Motor neuron (in vitro differentiated cells): ENCODE measurements at regions not wholly inside any gene's neighbourhood (a gene's known extent, or its start where the extent isn't known, plus 50 kb on each side); places are given as distances from the start of the nearest gene placed in this dataset.
A peak's percentile ranks its signal among the peaks of the same experiment; 100 is the strongest.

Experiments used
- ATAC-seq, 8 experiments: fragments of 200-7000 bp; cut with Tn5 transposase; replicated peaks in 6 of 8; 2 replicates each; pipeline ENCODE4 v1.8.0; 2021; ENCODE audit warnings: mild to moderate bottlenecking in 8 of 8, moderate library complexity in 8 of 8
- H3K27ac ChIP-seq, 2 donors: fragments of 250-450 bp; sonication (Bioruptor Pico); 2 replicates each; pipeline ENCODE4 v1.9.0; 2021; ENCODE audit warnings: antibody characterized with exemption in 2 of 2, mild to moderate bottlenecking in 2 of 2, moderate library complexity in 1 of 2
- H3K4me1 ChIP-seq, 2 donors: fragments of 250-450 bp; sonication (Bioruptor Pico); replicated peaks in 1 of 2; 2 replicates each; pipeline ENCODE4 v1.6.1; 2021; ENCODE audit warnings: antibody characterized with exemption in 2 of 2, mild to moderate bottlenecking in 2 of 2, moderate library complexity in 1 of 2
- H3K4me3 ChIP-seq, 5 donors: fragments of 250-450 bp; sonication (Bioruptor Pico); 2 replicates each; pipeline ENCODE4 v1.9.0; 2021; ENCODE audit warnings: antibody characterized with exemption in 5 of 5, mild to moderate bottlenecking in 5 of 5, moderate library complexity in 4 of 5
- WGBS, 10 experiments: fragments of 450-650 bp; shearing (Covaris generic); methylation state at CpG; one replicate each; pipeline ENCODE4 v1.0.0; 2022; 5-methylcytosine and 5-hydroxymethylcytosine counted together
- in situ Hi-C, 9 experiments: fragments of 400-800 bp; cut with MboI; loops; one replicate each; pipeline ENCODE4 v1.15.0; 2021; ENCODE audit warnings: low sequenced_read_pairs in 9 of 9, low pct_unique_long_range_greater_than_20kb in 2 of 9; ENCODE audit not compliant: unreplicated experiment in 9 of 9

DNA sequence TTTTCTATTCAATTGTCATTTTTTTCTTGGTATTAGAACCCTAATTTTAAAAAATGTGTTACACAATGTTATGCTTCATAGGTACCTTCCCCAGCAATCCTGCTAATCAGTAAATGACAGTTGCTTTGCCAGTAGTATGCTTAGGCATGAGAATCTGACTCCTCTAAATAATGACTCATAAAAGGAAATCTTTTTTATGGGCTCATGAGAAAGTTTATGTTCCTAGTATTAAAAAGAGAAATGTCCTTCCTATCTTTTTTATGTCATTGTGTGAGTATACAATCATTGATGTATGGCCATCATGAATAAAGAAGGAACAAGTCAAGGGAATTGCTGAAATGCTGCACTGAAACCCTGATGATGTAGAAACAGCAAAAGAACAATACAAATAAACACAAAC is 1237.7 kb upstream of the PCDH20 start:
- H3K27ac ChIP-seq: no peak overlapping the region
- ATAC-seq: no peak
- in situ Hi-C loops: no loop called here
- no peaks in the 10 kb centered on the region for H3K4me1 ChIP-seq
- no peak overlapping the region for H3K4me3 ChIP-seq

DNA sequence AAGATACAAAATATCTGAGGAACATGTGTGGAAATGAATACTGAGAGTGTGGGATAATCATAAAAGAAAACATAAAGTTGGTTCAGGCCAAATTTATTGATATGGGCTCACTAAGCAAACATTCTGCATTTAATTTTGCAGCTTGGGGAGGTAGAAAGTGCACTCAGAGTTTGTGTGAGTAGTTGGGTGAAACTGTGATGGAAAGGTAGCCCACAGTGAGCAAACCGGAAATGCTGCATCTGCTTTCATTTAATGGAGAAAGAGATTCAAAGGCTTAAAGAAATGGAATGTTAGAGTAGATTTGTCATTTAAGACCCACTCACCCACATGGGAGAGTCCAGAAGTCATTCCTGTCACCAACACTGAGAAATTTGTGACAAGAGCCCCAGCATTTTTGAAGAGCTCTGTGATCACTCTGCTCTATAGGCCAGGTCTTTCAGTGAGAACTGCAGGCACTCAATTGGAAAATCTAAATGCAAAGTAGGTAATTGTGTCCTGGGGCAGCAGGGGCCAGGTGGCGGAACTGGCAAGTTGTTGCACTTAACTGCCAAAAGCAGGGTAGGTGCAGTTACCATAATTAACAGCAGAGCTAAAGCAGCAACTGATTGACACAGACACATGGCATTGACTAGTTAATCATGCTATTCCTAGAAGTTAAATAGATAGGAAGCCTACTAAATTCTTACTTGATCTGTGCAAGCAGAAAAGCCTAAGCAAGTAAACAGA is 1228.3 kb upstream of the PCDH20 start:
- no peak overlapping the region for H3K4me3 ChIP-seq
- 24 to 100% (median 90%) methylated on average over 1 to 2 of the region's 2 CpGs; no CpG with 5 or more reads in 4 of the 10 experiments for WGBS, 10 experiments
- no peak for ATAC-seq
- H3K27ac ChIP-seq: no peak overlapping the region
- in situ Hi-C loops: no loop called here
- H3K4me1 ChIP-seq: no peaks in the 10 kb centered on the region

DNA sequence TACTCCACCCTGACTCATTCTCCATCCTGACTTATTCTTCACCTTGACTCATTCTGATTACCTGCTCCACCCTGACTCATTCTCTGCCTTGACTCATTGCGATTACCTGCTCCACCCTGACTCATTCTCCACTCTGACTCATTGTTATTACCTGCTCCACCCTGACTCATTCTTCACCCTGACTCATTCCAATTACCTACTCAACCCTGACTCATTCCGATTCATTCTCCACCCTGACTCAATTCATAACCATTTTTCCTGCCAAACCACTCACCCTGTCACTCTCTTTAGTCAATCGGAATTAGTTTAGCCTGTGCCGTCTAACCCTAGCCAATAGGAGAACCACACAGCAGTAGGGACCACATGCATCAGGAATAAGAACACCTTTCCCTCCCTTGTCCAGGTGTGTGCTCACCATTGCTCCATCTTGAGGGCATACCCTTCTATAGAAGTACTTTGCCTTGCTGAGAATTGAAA is 1227.4 kb upstream of the PCDH20 start:
- ATAC-seq: peak in 7 of 8 experiments; percentile 57 to 99 (median 76)
- H3K27ac ChIP-seq: no peak overlapping the region

DNA sequence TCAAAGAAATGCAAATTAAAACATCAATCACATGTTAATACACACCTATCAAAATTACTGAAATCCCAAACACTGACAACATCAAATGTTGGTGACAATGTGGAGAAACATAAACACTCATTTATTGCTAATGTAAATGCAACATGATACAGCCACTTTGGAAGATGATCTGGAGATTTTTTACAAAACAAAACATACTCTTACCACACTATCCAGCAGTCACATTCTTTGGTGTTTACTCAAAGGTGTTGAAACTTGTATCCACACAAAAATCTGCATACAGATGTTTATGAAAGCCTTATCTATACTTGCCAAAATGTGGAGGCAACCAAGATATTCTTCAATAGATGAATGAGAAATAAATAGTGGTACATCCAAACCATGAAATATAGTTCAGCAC is 1219.5 kb upstream of the PCDH20 start:
- no peak overlapping the region for H3K27ac ChIP-seq
- ATAC-seq: no peak
- in situ Hi-C loops: no loop called here
- no peak overlapping the region for H3K4me3 ChIP-seq
- no peaks in the 10 kb centered on the region for H3K4me1 ChIP-seq

More for the DNA sequence above, 1227.4 kb upstream of the PCDH20 start:
- in situ Hi-C loops: no loop called here
- no peak overlapping the region for H3K4me3 ChIP-seq
- H3K4me1 ChIP-seq: no peaks in the 10 kb centered on the region
- 0 to 100% (median 87%) methylated on average over 1 to 4 of the region's 4 CpGs; no CpG with 5 or more reads in 1 of the 10 experiments for WGBS, 10 experiments

DNA sequence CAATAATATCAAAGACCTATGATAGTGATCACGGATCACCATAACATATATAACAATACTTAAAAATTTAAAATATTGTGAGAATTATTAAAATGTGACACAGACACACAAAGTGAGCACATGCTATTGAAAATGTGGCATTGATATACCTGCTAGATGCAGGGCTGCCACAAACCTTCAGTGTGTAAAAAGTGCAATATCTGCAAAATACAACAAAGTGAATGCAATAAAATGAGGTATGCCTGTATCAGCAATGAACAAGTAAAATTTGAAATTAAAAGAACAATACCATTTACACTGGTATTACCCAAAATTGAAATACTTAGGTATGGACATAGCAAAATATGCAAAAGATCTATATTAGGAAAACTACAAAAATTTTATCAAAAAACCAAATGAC is 1217.8 kb upstream of the PCDH20 start:
- no peak for ATAC-seq
- no peaks in the 10 kb centered on the region for H3K4me1 ChIP-seq
- in situ Hi-C loops: no loop called here
- 0 to 100% (median 89%) methylated on average over 1 of the region's 1 CpG; no CpG with 5 or more reads in 2 of the 10 experiments for WGBS, 10 experiments
- H3K4me3 ChIP-seq: no peak overlapping the region
- H3K27ac ChIP-seq: no peak overlapping the region

DNA sequence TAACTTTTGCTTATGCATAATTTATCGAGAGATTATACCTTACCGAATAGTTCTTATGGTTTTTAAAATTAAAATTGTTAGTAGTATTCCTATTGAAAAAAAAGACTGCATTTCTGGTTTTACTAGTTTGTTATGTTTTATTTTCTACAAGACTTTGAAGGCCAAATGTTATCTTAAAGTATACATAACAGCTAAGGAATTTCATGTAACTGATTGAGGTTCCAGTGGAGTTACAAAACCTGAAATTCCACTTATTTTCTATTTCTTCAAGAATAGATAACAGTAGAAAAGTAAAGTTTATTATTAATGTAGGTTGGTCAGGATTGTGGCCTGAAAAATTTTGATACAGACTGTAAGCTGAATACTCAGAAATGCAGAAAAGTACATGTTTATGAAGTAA is 1216.0 kb upstream of the PCDH20 start:
- WGBS, 10 experiments: 21 to 100% (median 89%) methylated on average over 2 of the region's 2 CpGs; no CpG with 5 or more reads in 1 of the 10 experiments
- in situ Hi-C loops: no loop called here
- Histone ChIP-seq H3K4me3 (no peak overlapping the region), H3K4me1 (no peaks in the 10 kb centered on the region), H3K27ac (no peak overlapping the region)
- no peak for ATAC-seq

DNA sequence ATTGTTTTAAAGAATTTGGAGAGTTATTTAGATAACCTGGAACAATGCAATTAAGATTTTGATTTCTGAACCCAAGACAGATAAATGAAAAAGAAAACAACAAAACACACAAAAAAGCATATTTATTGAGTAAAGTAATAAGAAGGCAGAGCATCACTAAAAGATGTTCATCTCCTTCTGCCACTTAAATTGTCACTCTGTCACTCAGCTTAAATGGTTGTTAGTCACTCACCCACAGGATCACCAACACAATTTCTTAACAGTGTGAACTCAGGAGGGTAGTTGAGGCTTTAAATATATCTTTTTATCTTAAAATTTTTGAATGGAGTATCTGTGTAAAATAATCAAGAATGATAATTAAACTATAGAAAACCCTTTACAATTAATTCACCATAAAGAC is 1215.5 kb upstream of the PCDH20 start:
- no peak overlapping the region for H3K27ac ChIP-seq
- no peak overlapping the region for H3K4me3 ChIP-seq
- ATAC-seq: no peak
- H3K4me1 ChIP-seq: no peaks in the 10 kb centered on the region
- in situ Hi-C loops: no loop called here

DNA sequence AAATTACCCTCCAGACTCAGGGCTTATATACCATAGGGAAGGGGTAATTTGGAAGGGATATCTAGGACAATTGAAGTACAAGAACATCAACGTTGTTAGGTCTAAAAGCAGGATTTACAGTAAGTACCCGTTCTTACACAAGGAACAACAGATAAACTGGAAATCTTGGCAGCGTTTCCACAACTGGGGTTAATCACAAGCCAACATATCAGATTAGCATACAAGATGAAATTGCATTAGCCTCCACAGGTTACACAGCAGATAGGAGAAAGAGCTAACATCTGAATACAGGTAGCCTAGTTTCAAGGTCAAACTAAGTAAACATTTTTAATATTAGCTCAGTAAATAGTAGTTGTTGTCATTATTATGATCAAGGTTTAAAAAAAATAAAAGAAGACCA is 1214.0 kb upstream of the PCDH20 start:
- WGBS, 10 experiments: 4 to 92% (median 80%) methylated on average over 1 to 3 of the region's 3 CpGs
- ATAC-seq: no peak
- in situ Hi-C loops: no loop called here
- H3K4me1 ChIP-seq: no peaks in the 10 kb centered on the region
- H3K27ac ChIP-seq: no peak overlapping the region
- no peak overlapping the region for H3K4me3 ChIP-seq

DNA sequence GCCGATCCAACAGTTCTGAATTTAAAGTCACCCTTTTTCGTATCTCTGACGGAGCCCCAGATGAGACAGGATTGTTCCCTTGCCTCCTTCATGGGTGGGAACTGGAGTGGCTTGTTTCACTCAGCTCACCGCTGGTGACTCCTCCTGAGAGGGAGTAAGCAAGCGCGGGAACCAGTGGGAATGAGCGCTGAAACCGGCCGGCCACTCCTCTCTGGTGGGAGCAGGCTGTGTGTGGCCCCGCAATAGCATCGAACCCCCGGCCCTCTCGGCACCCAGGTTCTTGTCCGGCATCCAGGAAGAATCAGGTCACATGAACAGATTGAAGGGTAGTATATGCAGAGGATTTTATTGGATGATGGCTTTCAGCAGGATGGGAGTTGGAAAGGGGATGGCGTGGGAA is 1211.6 kb upstream of the PCDH20 start:
- in situ Hi-C loops: no loop called here
- no peak overlapping the region for H3K4me3 ChIP-seq
- H3K4me1 ChIP-seq: no peaks in the 10 kb centered on the region
- no peak for ATAC-seq
- WGBS, 10 experiments: 40 to 100% (median 88%) methylated on average over 1 to 8 of the region's 15 CpGs; no CpG with 5 or more reads in 4 of the 10 experiments
- H3K27ac ChIP-seq: no peak overlapping the region

DNA sequence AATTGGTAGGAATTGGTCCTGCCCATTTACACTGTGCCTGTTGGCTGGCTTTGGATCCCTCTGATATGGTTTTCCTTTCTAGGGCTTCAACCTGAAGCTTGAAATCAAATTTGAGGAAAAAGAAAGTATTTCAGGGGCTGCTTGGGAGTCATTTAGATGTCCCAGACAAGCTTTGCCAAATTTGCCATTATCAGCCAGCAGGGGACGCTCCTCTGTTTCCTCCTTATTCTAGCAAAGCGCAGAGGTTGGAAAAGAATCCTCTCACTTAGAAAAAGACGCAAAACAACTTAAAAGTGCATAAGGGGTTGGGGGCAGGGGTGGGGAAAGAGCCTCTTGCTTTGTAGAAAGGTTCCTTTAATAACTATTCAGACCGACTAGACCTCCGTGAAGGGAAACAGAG is 1211.1 kb upstream of the PCDH20 start:
- ATAC-seq: no peak
- WGBS, 10 experiments: 0 to 100% (median 78%) methylated on average over 2 to 5 of the region's 5 CpGs; no CpG with 5 or more reads in 4 of the 10 experiments
- Histone ChIP-seq H3K4me3 (no peak overlapping the region), H3K27ac (no peak overlapping the region), H3K4me1 (no peaks in the 10 kb centered on the region)
- in situ Hi-C loops: no loop called here

DNA sequence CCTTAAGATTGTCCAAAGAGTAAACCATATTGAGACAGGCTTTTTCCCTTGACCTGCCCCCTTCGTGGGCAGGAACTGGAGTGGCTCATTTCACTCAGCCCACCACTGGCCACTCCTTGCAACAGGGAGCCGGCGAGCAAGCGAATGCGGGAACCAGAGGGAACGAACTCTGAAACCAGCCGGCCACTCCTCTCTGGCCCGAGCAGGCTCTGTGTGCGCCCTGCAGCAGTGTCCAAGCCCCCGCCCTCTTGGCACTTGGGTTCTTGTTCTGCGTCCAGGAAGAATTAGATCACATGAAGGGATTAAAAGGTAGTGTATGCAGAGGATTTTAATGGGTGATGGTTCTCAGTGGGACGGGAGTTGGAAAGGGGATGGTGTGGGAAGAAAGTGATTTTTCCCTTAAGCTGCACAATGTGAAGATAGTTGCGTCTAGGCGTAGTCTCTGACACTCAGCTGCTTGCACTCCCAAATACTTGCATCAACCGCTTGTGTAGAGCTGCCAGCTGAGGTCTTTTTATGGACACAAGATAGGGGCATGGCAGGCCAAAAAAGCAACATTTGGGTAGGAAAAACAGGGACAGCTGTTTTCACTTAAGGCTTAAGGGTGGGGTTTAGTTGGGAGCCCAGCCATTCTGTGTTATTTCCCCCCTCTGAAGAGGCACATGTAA is 1209.7 kb upstream of the PCDH20 start:
- in situ Hi-C loops: no loop called here
- 14 to 100% (median 90%) methylated on average over 1 to 12 of the region's 15 CpGs; no CpG with 5 or more reads in 3 of the 10 experiments for WGBS, 10 experiments
- no peak overlapping the region for H3K27ac ChIP-seq
- H3K4me3 ChIP-seq: no peak overlapping the region
- no peaks in the 10 kb centered on the region for H3K4me1 ChIP-seq
- peak in 3 of 8 experiments; percentile 12 to 90 (median 83) for ATAC-seq

DNA sequence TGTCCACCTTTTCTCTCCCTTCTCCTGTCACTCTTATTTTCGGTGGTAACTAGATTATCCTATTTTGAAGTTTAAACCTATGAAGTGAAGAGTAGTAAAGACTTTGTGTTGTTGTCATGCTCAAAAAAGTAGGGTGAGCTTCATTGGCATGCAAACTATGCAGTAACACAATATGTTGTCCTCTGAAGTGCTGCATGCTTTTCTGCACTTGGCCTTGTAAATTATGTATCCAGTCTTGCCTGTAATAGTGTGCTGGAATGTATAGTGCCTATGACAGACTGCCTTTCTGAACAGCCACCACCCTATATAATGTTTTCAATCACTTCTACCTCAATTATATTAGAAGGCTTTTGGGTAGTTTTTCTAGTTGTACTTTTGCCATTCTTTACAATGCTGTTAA is 1198.2 kb upstream of the PCDH20 start:
- H3K27ac ChIP-seq: no peak overlapping the region
- 13 to 100% (median 33%) methylated on average over 1 of the region's 1 CpG; no CpG with 5 or more reads in 5 of the 10 experiments for WGBS, 10 experiments
- in situ Hi-C loops: no loop called here
- peak in 2 of 8 experiments; percentile 39 to 43 for ATAC-seq
- H3K4me3 ChIP-seq: no peak overlapping the region
- H3K4me1 ChIP-seq: no peaks in the 10 kb centered on the region

DNA sequence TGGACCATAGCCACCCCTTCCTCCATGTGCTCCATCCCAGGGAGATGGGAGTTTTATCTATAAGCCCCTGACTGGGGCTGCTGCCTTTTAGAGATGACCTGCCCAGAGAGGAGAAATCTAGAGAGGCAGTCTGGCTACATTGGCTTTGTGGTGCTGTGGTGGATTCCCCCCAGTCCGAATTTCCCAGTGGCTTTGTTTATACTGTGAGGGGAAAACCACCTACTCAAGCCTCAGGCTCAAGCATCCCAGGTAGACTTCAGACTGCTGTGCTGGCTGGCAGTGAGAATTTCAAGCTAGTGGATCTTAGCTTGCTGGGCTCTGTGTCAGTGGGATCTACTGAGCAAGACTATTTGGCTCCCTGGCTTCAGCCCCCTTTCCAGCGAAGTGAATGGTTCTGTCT is 1195.7 kb upstream of the PCDH20 start:
- no peak for ATAC-seq
- in situ Hi-C loops: no loop called here
- 0 to 100% (median 83%) methylated on average over 1 to 2 of the region's 2 CpGs; no CpG with 5 or more reads in 3 of the 10 experiments for WGBS, 10 experiments

DNA sequence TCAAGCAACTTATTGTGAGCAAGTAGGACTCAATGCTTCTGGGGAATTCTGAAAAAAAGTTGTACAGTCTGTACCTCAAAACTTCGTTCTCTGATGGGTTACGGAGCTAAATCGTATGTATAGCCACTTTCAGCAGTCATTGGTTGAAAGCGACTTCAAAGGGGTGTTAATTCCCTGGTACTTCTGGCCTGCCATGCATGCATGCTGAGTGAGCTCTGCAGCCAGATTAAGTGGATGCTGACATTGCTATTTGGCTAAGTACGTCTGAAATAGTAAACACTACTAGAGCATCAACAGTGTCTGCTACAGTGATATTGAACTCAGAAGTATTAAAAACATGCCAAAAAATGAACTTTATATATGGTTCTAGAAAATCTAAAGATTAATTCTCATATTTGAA is 1183.1 kb upstream of the PCDH20 start:
- in situ Hi-C loops: no loop called here
- Histone ChIP-seq H3K4me1 (no peaks in the 10 kb centered on the region), H3K4me3 (no peak overlapping the region), H3K27ac (no peak overlapping the region)
- ATAC-seq: no peak
- whole genome bisulfite sequencing, 10 experiments: 25 to 73% (median 57%) methylated on average over 3 to 5 of the region's 5 CpGs

More for the DNA sequence above, 1195.7 kb upstream of the PCDH20 start:
- H3K4me1 ChIP-seq: no peaks in the 10 kb centered on the region
- H3K4me3 ChIP-seq: no peak overlapping the region
- no peak overlapping the region for H3K27ac ChIP-seq
